Progenitor cell of endocrine pancreas (in vitro differentiated cells): ENCODE measurements at regions not wholly inside any gene's neighbourhood (a gene's known extent, or its start where the extent isn't known, plus 50 kb on each side); places are given as distances from the start of the nearest gene placed in this dataset.

ENCODE experiments used
- DNase-seq: peaks from one replicate; pipeline ENCODE4 v3.0.0; 2021; ENCODE audit warnings: low spot score; ENCODE audit not compliant: unreplicated experiment
- H3K27ac Mint-ChIP-seq: 2 replicates; pipeline ENCODE4 v1.8.0; 2021; ENCODE audit warnings: mild to moderate bottlenecking, moderate library complexity, mixed read lengths
- H3K27me3 Mint-ChIP-seq: 2 replicates; pipeline ENCODE4 v1.8.0; 2021; ENCODE audit warnings: mixed read lengths
- H3K36me3 Mint-ChIP-seq: 2 replicates; pipeline ENCODE4 v1.8.0; 2022; ENCODE audit warnings: mixed read lengths; ENCODE audit not compliant: insufficient read depth
- H3K4me1 Mint-ChIP-seq: 2 replicates; pipeline ENCODE4 v1.8.0; 2021; ENCODE audit warnings: low read depth, mixed read lengths
- H3K4me3 Mint-ChIP-seq: 2 replicates; pipeline ENCODE4 v1.8.0; 2021; ENCODE audit warnings: low read depth, mild to moderate bottlenecking, moderate library complexity, mixed read lengths
- H3K9me3 Mint-ChIP-seq: 2 replicates; pipeline ENCODE4 v1.8.0; 2021; ENCODE audit warnings: low read depth, mixed read lengths
- CTCF ChIP-seq: fragments of 200-600 bp; sonication (generic); IDR thresholded peaks from one replicate; pipeline ENCODE4 v1.5.0; 2021; ENCODE audit warnings: antibody characterized with exemption, mild to moderate bottlenecking; ENCODE audit not compliant: unreplicated experiment

GRCh38 chr18:55119016-55119415 is 159.8 kb upstream of the CCDC68 start:
- TF ChIP-seq CTCF, result no peak
- Mint-ChIP-seq H3K27ac (no peak overlapping the region), H3K9me3 (no peaks in the 10 kb centered on the region), H3K4me1 (no peaks in the 10 kb centered on the region), H3K36me3 (no peaks in the 10 kb centered on the region), H3K4me3 (no peak overlapping the region), H3K27me3 (no peaks in the 10 kb centered on the region)
- no peak for DNase-seq

DNA sequence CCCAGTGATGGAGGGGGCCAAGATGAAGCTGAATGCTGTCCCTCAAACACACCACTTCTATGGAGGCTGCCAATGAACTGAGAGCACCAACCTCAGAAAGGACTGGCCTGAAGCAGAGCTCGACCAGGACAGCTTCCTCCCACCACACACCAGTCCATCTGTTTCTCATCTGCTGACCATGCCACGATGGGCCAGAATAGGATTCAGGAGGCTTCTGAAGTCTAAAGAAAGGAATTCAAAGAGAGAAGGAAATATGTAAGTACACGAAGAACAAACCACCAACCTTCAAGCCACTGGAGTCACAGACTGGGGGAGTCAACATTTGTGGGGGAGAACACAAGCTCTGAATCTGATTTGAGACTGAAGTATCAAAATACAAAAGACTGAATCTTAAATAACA is 157.6 kb upstream of the CCDC68 start:
- Mint-ChIP-seq H3K27me3 (peaks cover 3% of the 10 kb centered on the region), H3K4me1 (no peaks in the 10 kb centered on the region), H3K36me3 (no peaks in the 10 kb centered on the region), H3K4me3 (no peak overlapping the region), H3K9me3 (no peaks in the 10 kb centered on the region), H3K27ac (no peak overlapping the region)
- no peak for TF ChIP-seq CTCF
- DNase-seq, result no peak

DNA sequence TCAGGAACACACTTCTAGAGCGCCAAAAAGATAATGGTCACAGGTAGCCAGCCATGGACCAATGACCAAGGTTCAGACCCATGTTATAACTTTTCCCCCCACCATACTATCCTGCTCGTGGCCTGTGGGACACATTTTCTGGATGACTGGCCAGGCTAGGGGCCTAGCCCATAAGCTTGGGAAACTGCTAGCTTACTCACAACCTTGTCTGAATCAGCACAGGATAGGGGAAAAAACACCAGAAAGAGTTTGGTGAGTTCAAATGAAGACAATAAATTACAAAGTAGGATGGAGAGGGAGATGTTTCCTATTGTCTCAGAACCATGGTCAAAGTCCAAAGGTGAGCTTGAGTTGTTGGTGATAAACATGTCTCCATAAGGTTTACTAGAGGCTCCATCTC is 156.3 kb upstream of the CCDC68 start:
- no peak for DNase-seq
- peaks cover 3% of the 10 kb centered on the region for H3K27me3 Mint-ChIP-seq
- no peak for TF ChIP-seq CTCF
- no peaks in the 10 kb centered on the region for H3K9me3 Mint-ChIP-seq
- H3K4me1 Mint-ChIP-seq, result no peaks in the 10 kb centered on the region
- H3K27ac Mint-ChIP-seq, result no peak overlapping the region
- no peaks in the 10 kb centered on the region for H3K36me3 Mint-ChIP-seq
- H3K4me3 Mint-ChIP-seq, result no peak overlapping the region

- H3K27ac Mint-ChIP-seq, result no peak overlapping the region
- no peak overlapping the region for H3K4me3 Mint-ChIP-seq
- H3K9me3 Mint-ChIP-seq, result no peaks in the 10 kb centered on the region
- no peak for TF ChIP-seq CTCF
- peaks cover 3% of the 10 kb centered on the region for H3K27me3 Mint-ChIP-seq
- DNase-seq, result no peak
- H3K36me3 Mint-ChIP-seq, result no peaks in the 10 kb centered on the region
- H3K4me1 Mint-ChIP-seq, result no peaks in the 10 kb centered on the region
These were observed 155.6 kb upstream of the CCDC68 start for GRCh38 chr18:55114876-55115275.

- Mint-ChIP-seq H3K36me3 (no peaks in the 10 kb centered on the region), H3K4me1 (no peaks in the 10 kb centered on the region), H3K4me3 (no peak overlapping the region), H3K9me3 (no peaks in the 10 kb centered on the region), H3K27ac (no peak overlapping the region), H3K27me3 (peaks cover 3% of the 10 kb centered on the region)
- DNase-seq, result no peak
- no peak for TF ChIP-seq CTCF
These were observed 154.5 kb upstream of the CCDC68 start for GRCh38 chr18:55113800-55114199.

DNA sequence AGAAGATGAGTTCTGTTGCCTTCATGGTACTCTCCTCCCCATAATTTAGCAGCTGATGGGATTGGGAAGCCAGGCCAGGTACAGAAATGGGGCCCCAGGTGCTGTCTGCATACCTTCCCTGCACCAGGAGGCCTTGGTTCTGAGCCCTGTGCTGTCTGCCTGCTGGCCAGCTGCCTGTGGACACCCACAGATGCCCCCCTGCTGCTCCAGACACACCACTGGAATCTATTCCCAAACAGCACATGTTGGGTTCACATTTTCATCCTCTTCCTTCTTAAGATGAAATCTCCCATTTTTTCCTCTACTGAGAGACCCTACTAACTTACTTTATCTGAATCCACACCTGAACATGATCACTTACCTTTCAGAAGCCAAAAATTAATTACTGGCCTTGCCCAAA is 152.0 kb upstream of the CCDC68 start:
- no peak for DNase-seq
- H3K27ac Mint-ChIP-seq, result no peak overlapping the region
- H3K36me3 Mint-ChIP-seq, result no peaks in the 10 kb centered on the region
- peaks cover 3% of the 10 kb centered on the region for H3K27me3 Mint-ChIP-seq
- H3K4me1 Mint-ChIP-seq, result no peaks in the 10 kb centered on the region
- TF ChIP-seq CTCF, result no peak
- no peak overlapping the region for H3K4me3 Mint-ChIP-seq
- H3K9me3 Mint-ChIP-seq, result no peaks in the 10 kb centered on the region
